ENCODE measurements at regions not wholly inside any gene's neighbourhood (a gene's known extent, or its start where the extent isn't known, plus 50 kb on each side); places are given as distances from the start of the nearest gene placed in this dataset.
"Not testable (repeated sequence)": the region's sequence is repeated elsewhere in the genome, so short reads cannot be mapped to it uniquely, and the experiment has no call there.

DNA sequence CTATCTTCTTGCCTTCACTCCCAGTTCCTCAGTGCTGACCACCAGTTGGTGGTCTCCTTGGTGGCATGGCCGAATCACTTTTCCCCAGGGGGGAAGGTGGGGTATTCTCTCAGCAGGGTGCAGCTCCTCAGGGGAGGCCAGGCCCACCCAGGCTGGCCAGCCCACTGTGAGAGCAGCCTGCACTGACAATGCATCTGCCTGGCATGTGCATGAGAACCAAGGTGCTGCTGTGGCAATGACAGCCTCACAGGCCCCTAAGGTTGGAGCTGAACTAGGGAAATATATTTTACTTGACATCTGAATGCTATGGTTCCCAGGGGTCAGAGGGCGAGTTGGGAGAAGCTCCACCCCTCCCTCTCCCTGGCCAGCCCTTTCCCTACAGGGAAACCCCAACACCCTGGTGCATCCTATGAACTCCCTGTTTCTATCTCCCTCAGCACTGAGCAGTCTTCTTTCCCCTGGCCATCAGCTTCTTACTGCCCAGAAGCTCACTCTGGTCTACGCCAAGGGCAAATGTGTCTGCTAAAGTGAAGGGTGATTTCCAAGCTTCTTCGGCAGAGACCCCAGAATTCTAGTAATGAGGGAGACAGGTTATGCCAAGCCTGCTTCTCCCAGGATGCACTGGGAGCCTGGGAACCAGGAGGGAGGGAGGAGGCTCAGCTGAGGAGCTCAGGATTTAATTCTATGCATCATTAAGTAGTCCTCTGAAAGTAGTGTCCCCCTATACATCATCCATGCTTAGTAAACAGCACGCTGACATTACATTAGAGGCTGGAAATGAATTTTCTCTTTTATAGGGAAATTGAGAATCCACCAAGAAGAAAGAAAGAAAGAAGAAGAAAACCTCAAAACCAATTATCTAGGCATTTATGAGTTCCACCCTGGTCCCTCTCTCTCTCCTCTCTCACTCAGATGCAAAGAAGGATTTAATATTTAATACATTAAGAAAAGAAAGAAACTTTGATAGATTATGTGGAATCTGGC, 107.7 kb downstream of the TRIM43 start:
- TF ChIP-seq POLR2A (IDR thresholded peaks at IDR 0.05; ENCODE audit: low read length); GATA1 (IDR thresholded peaks at IDR 0.05; ENCODE audit: low read depth, low read length): not testable (repeated sequence)

All from erythroblast (primary cell).